ENCODE measurements at regions not wholly inside any gene's neighbourhood (a gene's known extent, or its start where the extent isn't known, plus 50 kb on each side); places are given as distances from the start of the nearest gene placed in this dataset.

- TF ChIP-seq, protein P1, sequence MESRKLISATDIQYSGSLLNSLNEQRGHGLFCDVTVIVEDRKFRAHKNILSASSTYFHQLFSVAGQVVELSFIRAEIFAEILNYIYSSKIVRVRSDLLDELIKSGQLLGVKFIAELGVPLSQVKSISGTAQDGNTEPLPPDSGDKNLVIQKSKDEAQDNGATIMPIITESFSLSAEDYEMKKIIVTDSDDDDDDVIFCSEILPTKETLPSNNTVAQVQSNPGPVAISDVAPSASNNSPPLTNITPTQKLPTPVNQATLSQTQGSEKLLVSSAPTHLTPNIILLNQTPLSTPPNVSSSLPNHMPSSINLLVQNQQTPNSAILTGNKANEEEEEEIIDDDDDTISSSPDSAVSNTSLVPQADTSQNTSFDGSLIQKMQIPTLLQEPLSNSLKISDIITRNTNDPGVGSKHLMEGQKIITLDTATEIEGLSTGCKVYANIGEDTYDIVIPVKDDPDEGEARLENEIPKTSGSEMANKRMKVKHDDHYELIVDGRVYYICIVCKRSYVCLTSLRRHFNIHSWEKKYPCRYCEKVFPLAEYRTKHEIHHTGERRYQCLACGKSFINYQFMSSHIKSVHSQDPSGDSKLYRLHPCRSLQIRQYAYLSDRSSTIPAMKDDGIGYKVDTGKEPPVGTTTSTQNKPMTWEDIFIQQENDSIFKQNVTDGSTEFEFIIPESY (IDR thresholded peaks at IDR 0.05; ENCODE audit: extremely low read depth, insufficient replicate concordance, low read length), result no peak
- TF ChIP-seq EZH2 (IDR thresholded peaks at IDR 0.05) (no peak), FOSL1 (IDR thresholded peaks at IDR 0.05; ENCODE audit: low read depth) (no peak), RAD21 (IDR thresholded peaks at IDR 0.05; ENCODE audit: low read depth) (no peak), POLR2AphosphoS5 (IDR thresholded peaks at IDR 0.05; ENCODE audit: low read depth, low read length) (no peak), POLR2A (IDR thresholded peaks at IDR 0.05; ENCODE audit: borderline replicate concordance, extremely low read depth, insufficient read depth, insufficient read length) (no peak), EZH2phosphoT487 (IDR thresholded peaks at IDR 0.05; ENCODE audit: borderline replicate concordance) (no peak), SIN3A (IDR thresholded peaks at IDR 0.05; ENCODE audit: low read depth) (no peak), YY1 (IDR thresholded peaks at IDR 0.05; ENCODE audit: extremely low read depth, insufficient replicate concordance, low read depth, low read length) (no peak)
- TF ChIP-seq, protein P2, sequence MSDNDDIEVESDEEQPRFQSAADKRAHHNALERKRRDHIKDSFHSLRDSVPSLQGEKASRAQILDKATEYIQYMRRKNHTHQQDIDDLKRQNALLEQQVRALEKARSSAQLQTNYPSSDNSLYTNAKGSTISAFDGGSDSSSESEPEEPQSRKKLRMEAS (IDR thresholded peaks at IDR 0.05), result no peak
- TF ChIP-seq, protein P3, sequence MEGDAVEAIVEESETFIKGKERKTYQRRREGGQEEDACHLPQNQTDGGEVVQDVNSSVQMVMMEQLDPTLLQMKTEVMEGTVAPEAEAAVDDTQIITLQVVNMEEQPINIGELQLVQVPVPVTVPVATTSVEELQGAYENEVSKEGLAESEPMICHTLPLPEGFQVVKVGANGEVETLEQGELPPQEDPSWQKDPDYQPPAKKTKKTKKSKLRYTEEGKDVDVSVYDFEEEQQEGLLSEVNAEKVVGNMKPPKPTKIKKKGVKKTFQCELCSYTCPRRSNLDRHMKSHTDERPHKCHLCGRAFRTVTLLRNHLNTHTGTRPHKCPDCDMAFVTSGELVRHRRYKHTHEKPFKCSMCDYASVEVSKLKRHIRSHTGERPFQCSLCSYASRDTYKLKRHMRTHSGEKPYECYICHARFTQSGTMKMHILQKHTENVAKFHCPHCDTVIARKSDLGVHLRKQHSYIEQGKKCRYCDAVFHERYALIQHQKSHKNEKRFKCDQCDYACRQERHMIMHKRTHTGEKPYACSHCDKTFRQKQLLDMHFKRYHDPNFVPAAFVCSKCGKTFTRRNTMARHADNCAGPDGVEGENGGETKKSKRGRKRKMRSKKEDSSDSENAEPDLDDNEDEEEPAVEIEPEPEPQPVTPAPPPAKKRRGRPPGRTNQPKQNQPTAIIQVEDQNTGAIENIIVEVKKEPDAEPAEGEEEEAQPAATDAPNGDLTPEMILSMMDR (IDR thresholded peaks at IDR 0.05 in 2 of 3, conservative IDR thresholded peaks at IDR 0.05 in 1 of 3; ENCODE audit: borderline replicate concordance in 1 of 3, insufficient read depth in 1 of 3, low read depth in 2 of 3, low read length in 2 of 3), result no peak
These were observed 340.6 kb downstream of the SEC23A start for GRCh38 chr14:38762426-38762825.

Data from HCT116 (cell line).